ENCODE measurements at regions not wholly inside any gene's neighbourhood (a gene's known extent, or its start where the extent isn't known, plus 50 kb on each side); places are given as distances from the start of the nearest gene placed in this dataset.

- peaks cover 39% of the 10 kb centered on the region for H3K27me3 Mint-ChIP-seq
- peaks cover 2 to 15% (median 10%) of the 10 kb centered on the region in 7 donors for H3K9me3 Mint-ChIP-seq
- H3K4me3 Mint-ChIP-seq: no peak overlapping the region
- no peak for DNase-seq
- H3K27ac Mint-ChIP-seq: no peak overlapping the region
- Histone ChIP-seq H3K27ac (ENCODE audit: insufficient read depth, low read length, poor library complexity, severe bottlenecking) (no peak overlapping the region), H3K36me3 (ENCODE audit: control insufficient read depth, insufficient read depth, low read length) (no peaks in the 10 kb centered on the region), H3K9me3 (ENCODE audit: control insufficient read depth in 2 of 2, low read length in 2 of 2) (peaks cover 10 to 11% of the 10 kb centered on the region in 2 experiments), H3K27me3 (ENCODE audit: control insufficient read depth, insufficient read depth, low read length) (peaks cover 10% of the 10 kb centered on the region), H3K4me1 (ENCODE audit: control insufficient read depth, insufficient read depth, low read length, poor library complexity, severe bottlenecking) (no peaks in the 10 kb centered on the region), H3K4me3 (ENCODE audit: low read depth, low read length) (no peak overlapping the region)
- no peaks in the 10 kb centered on the region for H3K36me3 Mint-ChIP-seq
- no peaks in the 10 kb centered on the region for H3K4me1 Mint-ChIP-seq
- no peak for ATAC-seq (ENCODE audit: low read depth in 2 of 2)
Observed at GRCh38 chr14:61870163-61870562, 107.9 kb downstream of the SNAPC1 start.

- no peak for ATAC-seq (ENCODE audit: low read depth in 2 of 2)
Observed at GRCh38 chr14:61872452-61872851, 110.2 kb downstream of the SNAPC1 start.

DNA sequence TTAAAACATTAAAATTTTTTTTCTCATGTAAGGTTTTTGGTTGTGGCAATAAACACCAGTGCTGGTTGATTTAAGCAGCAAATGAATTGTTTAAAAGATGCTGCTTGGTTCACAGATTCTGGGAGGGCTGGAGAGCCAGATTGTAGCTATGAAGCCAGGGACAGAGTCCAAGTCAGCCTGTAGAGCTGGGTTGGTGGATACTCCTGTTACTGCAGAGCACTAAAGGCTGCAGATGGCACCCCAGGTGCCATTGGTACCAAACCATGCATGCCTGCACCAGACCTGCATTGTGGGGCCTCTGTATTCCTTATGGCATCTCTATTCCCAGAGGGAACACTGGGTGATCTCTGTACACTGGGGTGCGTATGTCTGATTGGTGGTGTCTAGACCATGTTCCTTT, 113.3 kb downstream of the SNAPC1 start:
- Mint-ChIP-seq H3K27me3 (peaks cover 39% of the 10 kb centered on the region), H3K36me3 (no peaks in the 10 kb centered on the region), H3K9me3 (peaks cover 0 to 9% (median 4%) of the 10 kb centered on the region in 7 donors), H3K4me3 (no peak overlapping the region), H3K4me1 (no peaks in the 10 kb centered on the region), H3K27ac (no peak overlapping the region)
- no peak for DNase-seq
- Histone ChIP-seq H3K4me1 (ENCODE audit: control insufficient read depth, insufficient read depth, low read length, poor library complexity, severe bottlenecking) (no peaks in the 10 kb centered on the region), H3K27ac (ENCODE audit: insufficient read depth, low read length, poor library complexity, severe bottlenecking) (no peak overlapping the region), H3K4me3 (ENCODE audit: low read depth, low read length) (no peak overlapping the region), H3K27me3 (ENCODE audit: control insufficient read depth, insufficient read depth, low read length) (peaks cover 12% of the 10 kb centered on the region), H3K9me3 (ENCODE audit: control insufficient read depth in 2 of 2, low read length in 2 of 2) (peaks cover 5 to 9% of the 10 kb centered on the region in 2 experiments), H3K36me3 (ENCODE audit: control insufficient read depth, insufficient read depth, low read length) (no peaks in the 10 kb centered on the region)
- no peak for ATAC-seq (ENCODE audit: low read depth in 2 of 2)

More at GRCh38 chr14:61872452-61872851, 110.2 kb downstream of the SNAPC1 start:
- H3K36me3 ChIP-seq (ENCODE audit: control insufficient read depth, insufficient read depth, low read length): no peaks in the 10 kb centered on the region
- no peak overlapping the region for H3K4me3 ChIP-seq (ENCODE audit: low read depth, low read length)
- peaks cover 14% of the 10 kb centered on the region for H3K27me3 ChIP-seq (ENCODE audit: control insufficient read depth, insufficient read depth, low read length)
- no peak for DNase-seq
- Mint-ChIP-seq H3K4me3 (no peak overlapping the region), H3K36me3 (no peaks in the 10 kb centered on the region), H3K9me3 (peaks cover 2 to 15% (median 10%) of the 10 kb centered on the region in 7 donors), H3K4me1 (no peaks in the 10 kb centered on the region), H3K27ac (no peak overlapping the region), H3K27me3 (peaks cover 41% of the 10 kb centered on the region)
- H3K9me3 ChIP-seq (ENCODE audit: control insufficient read depth in 2 of 2, low read length in 2 of 2): peaks cover 10 to 11% of the 10 kb centered on the region in 2 experiments
- H3K4me1 ChIP-seq (ENCODE audit: control insufficient read depth, insufficient read depth, low read length, poor library complexity, severe bottlenecking): no peaks in the 10 kb centered on the region
- H3K27ac ChIP-seq (ENCODE audit: insufficient read depth, low read length, poor library complexity, severe bottlenecking): no peak overlapping the region

GRCh38 chr14:61876362-61877034, 114.3 kb downstream of the SNAPC1 start:
- no peaks in the 10 kb centered on the region for H3K36me3 Mint-ChIP-seq
- Histone ChIP-seq H3K27me3 (ENCODE audit: control insufficient read depth, insufficient read depth, low read length) (peaks cover 17% of the 10 kb centered on the region), H3K4me3 (ENCODE audit: low read depth, low read length) (no peak overlapping the region), H3K9me3 (ENCODE audit: control insufficient read depth in 2 of 2, low read length in 2 of 2) (no peaks in the 10 kb centered on the region), H3K4me1 (ENCODE audit: control insufficient read depth, insufficient read depth, low read length, poor library complexity, severe bottlenecking) (no peaks in the 10 kb centered on the region), H3K27ac (ENCODE audit: insufficient read depth, low read length, poor library complexity, severe bottlenecking) (no peak overlapping the region), H3K36me3 (ENCODE audit: control insufficient read depth, insufficient read depth, low read length) (no peaks in the 10 kb centered on the region)
- ATAC-seq (ENCODE audit: low read depth in 2 of 2): no peak
- no peaks in the 10 kb centered on the region for H3K4me1 Mint-ChIP-seq
- H3K9me3 Mint-ChIP-seq: peaks cover 0 to 3% (median 0%) of the 10 kb centered on the region in 7 donors
- H3K27ac Mint-ChIP-seq: no peak overlapping the region
- no peak for DNase-seq
- peaks cover 46% of the 10 kb centered on the region for H3K27me3 Mint-ChIP-seq
- H3K4me3 Mint-ChIP-seq: no peak overlapping the region

DNA sequence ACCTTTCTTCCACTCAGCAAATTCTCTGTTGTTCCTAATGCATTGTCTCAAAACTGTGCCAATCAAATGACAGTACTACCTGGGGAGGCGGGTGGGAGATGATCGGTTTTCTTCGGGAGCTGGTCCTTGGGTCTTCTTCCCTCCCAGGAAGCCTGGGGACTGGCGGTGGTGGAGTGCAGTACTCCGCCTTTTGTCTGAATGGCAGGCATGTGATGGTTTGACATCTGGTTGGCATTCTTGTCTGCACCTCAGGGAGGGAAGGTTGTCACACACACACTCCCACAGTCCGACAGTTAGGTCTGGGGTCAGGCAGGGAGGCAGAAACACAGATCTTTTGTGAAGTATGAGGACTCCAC, 114.8 kb downstream of the SNAPC1 start:
- Histone ChIP-seq H3K4me3 (ENCODE audit: low read depth, low read length) (no peak overlapping the region), H3K36me3 (ENCODE audit: control insufficient read depth, insufficient read depth, low read length) (no peaks in the 10 kb centered on the region), H3K4me1 (ENCODE audit: control insufficient read depth, insufficient read depth, low read length, poor library complexity, severe bottlenecking) (no peaks in the 10 kb centered on the region), H3K27me3 (ENCODE audit: control insufficient read depth, insufficient read depth, low read length) (peaks cover 17% of the 10 kb centered on the region), H3K27ac (ENCODE audit: insufficient read depth, low read length, poor library complexity, severe bottlenecking) (no peak overlapping the region), H3K9me3 (ENCODE audit: control insufficient read depth in 2 of 2, low read length in 2 of 2) (no peaks in the 10 kb centered on the region)
- H3K27me3 Mint-ChIP-seq: peaks cover 51% of the 10 kb centered on the region
- peaks cover 0 to 5% (median 0%) of the 10 kb centered on the region in 7 donors for H3K9me3 Mint-ChIP-seq
- no peaks in the 10 kb centered on the region for H3K36me3 Mint-ChIP-seq
- no peak overlapping the region for H3K27ac Mint-ChIP-seq
- H3K4me3 Mint-ChIP-seq: no peak overlapping the region
- ATAC-seq (ENCODE audit: low read depth in 2 of 2): no peak
- H3K4me1 Mint-ChIP-seq: no peaks in the 10 kb centered on the region
- DNase-seq: no peak

- Mint-ChIP-seq H3K27ac (no peak overlapping the region), H3K27me3 (peaks cover 46% of the 10 kb centered on the region), H3K4me3 (no peak overlapping the region), H3K36me3 (no peaks in the 10 kb centered on the region), H3K4me1 (no peaks in the 10 kb centered on the region), H3K9me3 (peaks cover 0 to 5% (median 0%) of the 10 kb centered on the region in 7 donors)
- H3K4me3 ChIP-seq (ENCODE audit: low read depth, low read length): no peak overlapping the region
- H3K9me3 ChIP-seq (ENCODE audit: control insufficient read depth in 2 of 2, low read length in 2 of 2): no peaks in the 10 kb centered on the region
- no peak overlapping the region for H3K27ac ChIP-seq (ENCODE audit: insufficient read depth, low read length, poor library complexity, severe bottlenecking)
- ATAC-seq (ENCODE audit: low read depth in 2 of 2) (no peak), DNase-seq (no peak)
- H3K36me3 ChIP-seq (ENCODE audit: control insufficient read depth, insufficient read depth, low read length): no peaks in the 10 kb centered on the region
- H3K27me3 ChIP-seq (ENCODE audit: control insufficient read depth, insufficient read depth, low read length): peaks cover 17% of the 10 kb centered on the region
- no peaks in the 10 kb centered on the region for H3K4me1 ChIP-seq (ENCODE audit: control insufficient read depth, insufficient read depth, low read length, poor library complexity, severe bottlenecking)
Observed at GRCh38 chr14:61877768-61878167, 115.5 kb downstream of the SNAPC1 start.

DNA sequence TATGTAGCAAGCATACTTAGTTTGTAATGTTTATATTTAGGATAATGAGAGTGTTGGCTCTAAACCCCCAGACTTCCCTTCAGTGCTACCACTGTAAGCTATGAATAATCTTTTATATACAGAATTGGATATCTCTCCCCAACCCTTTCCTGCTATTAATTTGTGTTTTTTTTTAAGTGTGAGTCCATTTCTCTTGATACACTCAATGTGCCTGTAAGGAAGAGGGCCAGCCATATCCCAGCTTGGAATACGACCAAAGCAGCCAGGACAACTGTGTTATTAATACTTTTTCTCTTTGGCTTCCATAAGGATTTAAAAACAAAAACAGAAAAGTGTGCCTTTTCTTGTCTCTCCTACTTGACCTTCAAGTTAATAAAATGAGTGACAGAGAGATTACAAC, 116.7 kb downstream of the SNAPC1 start:
- Mint-ChIP-seq H3K4me1 (no peaks in the 10 kb centered on the region), H3K36me3 (no peaks in the 10 kb centered on the region), H3K9me3 (peaks cover 0 to 5% (median 0%) of the 10 kb centered on the region in 7 donors), H3K27ac (no peak overlapping the region), H3K27me3 (peaks cover 43% of the 10 kb centered on the region), H3K4me3 (no peak overlapping the region)
- Histone ChIP-seq H3K36me3 (ENCODE audit: control insufficient read depth, insufficient read depth, low read length) (no peaks in the 10 kb centered on the region), H3K27ac (ENCODE audit: insufficient read depth, low read length, poor library complexity, severe bottlenecking) (no peak overlapping the region), H3K4me3 (ENCODE audit: low read depth, low read length) (no peak overlapping the region), H3K4me1 (ENCODE audit: control insufficient read depth, insufficient read depth, low read length, poor library complexity, severe bottlenecking) (no peaks in the 10 kb centered on the region), H3K27me3 (ENCODE audit: control insufficient read depth, insufficient read depth, low read length) (peaks cover 17% of the 10 kb centered on the region), H3K9me3 (ENCODE audit: control insufficient read depth in 2 of 2, low read length in 2 of 2) (no peaks in the 10 kb centered on the region)
- ATAC-seq (ENCODE audit: low read depth in 2 of 2) (no peak), DNase-seq (no peak)

- no peak overlapping the region for H3K27ac Mint-ChIP-seq
- DNase-seq (no peak), ATAC-seq (ENCODE audit: low read depth in 2 of 2) (no peak)
- H3K4me3 ChIP-seq (ENCODE audit: low read depth, low read length): no peak overlapping the region
- H3K4me1 Mint-ChIP-seq: no peaks in the 10 kb centered on the region
- no peak overlapping the region for H3K27ac ChIP-seq (ENCODE audit: insufficient read depth, low read length, poor library complexity, severe bottlenecking)
- peaks cover 14% of the 10 kb centered on the region for H3K27me3 ChIP-seq (ENCODE audit: control insufficient read depth, insufficient read depth, low read length)
- peaks cover 0 to 5% (median 0%) of the 10 kb centered on the region in 7 donors for H3K9me3 Mint-ChIP-seq
- no peaks in the 10 kb centered on the region for H3K36me3 ChIP-seq (ENCODE audit: control insufficient read depth, insufficient read depth, low read length)
- no peaks in the 10 kb centered on the region for H3K9me3 ChIP-seq (ENCODE audit: control insufficient read depth in 2 of 2, low read length in 2 of 2)
- no peak overlapping the region for H3K4me3 Mint-ChIP-seq
- no peaks in the 10 kb centered on the region for H3K4me1 ChIP-seq (ENCODE audit: control insufficient read depth, insufficient read depth, low read length, poor library complexity, severe bottlenecking)
- no peaks in the 10 kb centered on the region for H3K36me3 Mint-ChIP-seq
- H3K27me3 Mint-ChIP-seq: peaks cover 36% of the 10 kb centered on the region
Observed at GRCh38 chr14:61881046-61881445, 118.8 kb downstream of the SNAPC1 start.

Data from CD4-positive, CD25-positive, alpha-beta regulatory T cell (primary cell).